ENCODE measurements at regions not wholly inside any gene's neighbourhood (a gene's known extent, or its start where the extent isn't known, plus 50 kb on each side); places are given as distances from the start of the nearest gene placed in this dataset.

- TF ChIP-seq, protein P1, sequence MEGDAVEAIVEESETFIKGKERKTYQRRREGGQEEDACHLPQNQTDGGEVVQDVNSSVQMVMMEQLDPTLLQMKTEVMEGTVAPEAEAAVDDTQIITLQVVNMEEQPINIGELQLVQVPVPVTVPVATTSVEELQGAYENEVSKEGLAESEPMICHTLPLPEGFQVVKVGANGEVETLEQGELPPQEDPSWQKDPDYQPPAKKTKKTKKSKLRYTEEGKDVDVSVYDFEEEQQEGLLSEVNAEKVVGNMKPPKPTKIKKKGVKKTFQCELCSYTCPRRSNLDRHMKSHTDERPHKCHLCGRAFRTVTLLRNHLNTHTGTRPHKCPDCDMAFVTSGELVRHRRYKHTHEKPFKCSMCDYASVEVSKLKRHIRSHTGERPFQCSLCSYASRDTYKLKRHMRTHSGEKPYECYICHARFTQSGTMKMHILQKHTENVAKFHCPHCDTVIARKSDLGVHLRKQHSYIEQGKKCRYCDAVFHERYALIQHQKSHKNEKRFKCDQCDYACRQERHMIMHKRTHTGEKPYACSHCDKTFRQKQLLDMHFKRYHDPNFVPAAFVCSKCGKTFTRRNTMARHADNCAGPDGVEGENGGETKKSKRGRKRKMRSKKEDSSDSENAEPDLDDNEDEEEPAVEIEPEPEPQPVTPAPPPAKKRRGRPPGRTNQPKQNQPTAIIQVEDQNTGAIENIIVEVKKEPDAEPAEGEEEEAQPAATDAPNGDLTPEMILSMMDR (conservative IDR thresholded peaks at IDR 0.05; ENCODE audit: low read length), result no peak
- no peak for TF ChIP-seq EZH2phosphoT487 (IDR thresholded peaks at IDR 0.05; ENCODE audit: borderline replicate concordance)
Observed at GRCh38 chr4:162645381-162645780, 481.6 kb upstream of the FSTL5 start.

Data from Loucy (cell line).